Thymus (tissue), 11 donors: ENCODE measurements at regions not wholly inside any gene's neighbourhood (a gene's known extent, or its start where the extent isn't known, plus 50 kb on each side); places are given as distances from the start of the nearest gene placed in this dataset.
A peak's percentile ranks its signal among the peaks of the same experiment; 100 is the strongest.

Experiments
- DNase-seq, 9 donors: peaks; one replicate each; pipeline ENCODE4 v3.0.0-alpha.2; 2013; ENCODE audit warnings: low spot score in 9 of 9, low read depth in 6 of 9, missing footprints in 1 of 9
- H3K27ac ChIP-seq, 2 donors: one replicate each; pipeline ENCODE4 v1.5.1; 2013; ENCODE audit warnings: control low read depth in 1 of 2, low read depth in 1 of 2, low read length in 1 of 2, mild to moderate bottlenecking in 1 of 2, moderate library complexity in 1 of 2
- H3K27me3 ChIP-seq, 2 donors: one replicate each; pipeline ENCODE4 v1.5.1; 2013; ENCODE audit warnings: low read length in 1 of 2; ENCODE audit not compliant: control insufficient read depth in 2 of 2, insufficient read depth in 1 of 2
- H3K36me3 ChIP-seq, 2 donors: one replicate each; pipeline ENCODE4 v1.5.1; 2013; ENCODE audit warnings: low read length in 1 of 2, mild to moderate bottlenecking in 1 of 2, moderate library complexity in 1 of 2; ENCODE audit not compliant: control insufficient read depth in 2 of 2, insufficient read depth in 2 of 2
- H3K4me1 ChIP-seq, 2 donors: one replicate each; pipeline ENCODE4 v1.5.1; 2013; ENCODE audit warnings: low read length in 2 of 2; ENCODE audit not compliant: control insufficient read depth in 2 of 2, insufficient read depth in 2 of 2
- H3K4me3 ChIP-seq, 2 donors: one replicate each; pipeline ENCODE4 v1.5.1; 2013; ENCODE audit warnings: low read length in 2 of 2, control low read depth in 1 of 2, mild to moderate bottlenecking in 1 of 2
- H3K9me3 ChIP-seq, 2 donors: one replicate each; pipeline ENCODE4 v1.5.1; 2013; ENCODE audit warnings: low read length in 1 of 2, mild to moderate bottlenecking in 1 of 2; ENCODE audit not compliant: control insufficient read depth in 2 of 2, insufficient read depth in 1 of 2
- WGBS: extraction: QIAGEN DNeasy Blood & Tissue Kit; methylation state at CpG from one replicate; pipeline ENCODE4 v1.1.7; 2013; 5-methylcytosine and 5-hydroxymethylcytosine counted together
- donor health status: healthy.

GRCh38 chr1:198087831-198088230, 69.0 kb upstream of the NEK7 start:
- DNase-seq, result no peak
- Histone ChIP-seq H3K9me3 (no peaks in the 10 kb centered on the region), H3K4me3 (no peak overlapping the region), H3K4me1 (no peaks in the 10 kb centered on the region), H3K27me3 (no peaks in the 10 kb centered on the region), H3K36me3 (no peaks in the 10 kb centered on the region), H3K27ac (no peak overlapping the region)
- 96% methylated on average over 1 of the region's 1 CpG for WGBS

DNA sequence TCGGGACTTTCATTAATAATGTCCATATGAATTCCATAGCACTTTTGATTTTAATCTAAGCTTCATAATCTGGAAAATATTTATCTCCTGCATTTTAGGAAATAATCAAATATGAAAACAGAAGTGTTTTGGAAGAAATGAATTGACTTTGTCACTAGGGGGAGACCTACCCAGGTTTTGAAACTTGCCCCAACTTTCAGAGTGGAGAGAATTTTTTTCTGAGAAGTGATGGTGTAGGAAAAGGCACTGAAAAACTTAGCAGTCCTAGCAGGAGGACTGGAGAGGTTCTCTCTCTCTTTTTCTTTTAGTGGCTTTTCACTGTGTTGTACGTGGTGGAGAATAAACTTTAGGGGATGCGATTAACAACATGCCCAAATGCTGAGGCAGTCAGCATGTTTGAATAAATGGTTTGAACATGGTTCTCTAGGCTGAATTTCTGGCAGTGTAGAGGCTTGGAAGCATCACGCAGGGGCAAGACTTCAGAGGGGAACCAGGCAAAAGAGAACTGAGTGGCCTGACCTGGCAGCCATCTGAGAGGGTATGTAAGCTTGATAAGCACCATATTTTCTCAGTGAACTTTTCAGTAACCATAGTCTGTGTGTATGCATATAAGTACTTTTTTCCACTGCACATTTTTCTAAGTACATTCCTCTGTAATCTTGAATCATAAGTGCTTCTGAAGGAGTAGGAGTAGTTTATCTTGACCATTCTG, 68.3 kb upstream of the NEK7 start:
- DNase-seq, result peak in 5 of 9 donors; percentile 16 to 59 (median 24)
- Histone ChIP-seq H3K4me3 (no peak overlapping the region), H3K27ac (no peak overlapping the region), H3K9me3 (no peaks in the 10 kb centered on the region), H3K27me3 (no peaks in the 10 kb centered on the region), H3K4me1 (no peaks in the 10 kb centered on the region), H3K36me3 (no peaks in the 10 kb centered on the region)
- WGBS, result 49% methylated on average over 4 of the region's 4 CpGs

DNA sequence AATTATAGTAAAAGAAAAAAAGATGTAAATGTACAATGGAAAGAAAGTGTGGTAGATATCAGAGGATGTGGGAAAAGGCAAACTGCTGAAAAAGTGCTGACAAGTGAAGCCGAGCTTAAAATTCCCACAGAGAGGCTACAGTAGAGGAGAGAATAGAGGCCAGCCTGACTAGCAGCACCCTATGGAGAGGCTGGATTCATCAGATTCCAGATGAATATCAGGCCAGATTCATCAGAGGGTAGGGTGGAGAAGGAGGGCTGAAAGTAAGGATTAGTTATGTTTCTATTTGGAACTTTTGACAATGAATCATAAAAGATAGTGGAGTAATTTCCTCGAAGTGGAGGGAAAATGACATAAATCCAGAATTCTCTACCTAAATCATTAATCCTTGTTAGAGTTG, 60.4 kb upstream of the NEK7 start:
- H3K4me3 ChIP-seq, result no peak overlapping the region
- H3K36me3 ChIP-seq, result no peaks in the 10 kb centered on the region
- no peaks in the 10 kb centered on the region for H3K27me3 ChIP-seq
- H3K9me3 ChIP-seq, result no peaks in the 10 kb centered on the region
- 95% methylated on average over 2 of the region's 2 CpGs for WGBS
- DNase-seq, result no peak
- no peaks in the 10 kb centered on the region for H3K4me1 ChIP-seq
- no peak overlapping the region for H3K27ac ChIP-seq

- Histone ChIP-seq H3K4me1 (peaks cover 0 to 6% of the 10 kb centered on the region in 2 donors), H3K36me3 (no peaks in the 10 kb centered on the region), H3K9me3 (no peaks in the 10 kb centered on the region), H3K27me3 (no peaks in the 10 kb centered on the region), H3K4me3 (no peak overlapping the region), H3K27ac (no peak overlapping the region)
- DNase-seq, result no peak
Observed at GRCh38 chr1:198099755-198100154, 57.0 kb upstream of the NEK7 start.

DNA sequence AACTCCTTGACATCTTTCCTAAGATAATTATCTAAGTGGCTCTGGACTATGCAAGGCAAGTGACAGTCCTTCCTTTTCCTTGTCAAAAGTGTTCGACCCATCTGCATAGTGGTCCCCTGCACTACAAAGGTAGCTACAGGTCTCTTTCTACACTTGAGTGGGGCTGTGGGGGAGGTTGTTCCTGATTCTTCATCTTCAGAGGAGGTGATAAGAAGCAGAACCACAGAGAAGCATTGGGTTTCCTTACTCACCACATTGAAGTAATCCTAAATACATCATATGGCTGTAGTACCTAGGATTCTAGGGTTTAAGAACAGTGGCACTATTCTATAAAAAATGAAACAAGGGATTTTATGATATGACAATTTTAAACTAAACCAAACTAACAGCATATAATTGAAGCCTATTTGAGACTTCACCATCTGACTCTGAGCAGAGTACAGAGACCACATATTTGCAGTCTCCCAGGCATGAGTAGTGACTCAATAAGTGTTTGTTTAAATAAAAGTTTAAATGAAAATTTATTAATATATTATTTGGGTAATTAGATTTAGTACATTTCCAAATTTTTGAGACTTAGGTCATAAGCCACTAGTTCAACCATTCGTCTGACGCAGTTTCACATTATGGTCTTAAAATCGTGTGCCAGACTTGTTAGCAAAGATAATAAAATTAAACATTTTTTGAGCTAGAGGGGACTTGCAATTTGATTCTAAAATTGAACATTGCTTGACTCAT, 54.9 kb upstream of the NEK7 start:
- Histone ChIP-seq H3K27me3 (no peaks in the 10 kb centered on the region), H3K36me3 (no peaks in the 10 kb centered on the region), H3K27ac (no peak overlapping the region), H3K9me3 (no peaks in the 10 kb centered on the region), H3K4me3 (no peak overlapping the region), H3K4me1 (peaks cover 0 to 6% of the 10 kb centered on the region in 2 donors)
- WGBS, result 64% methylated on average over 4 of the region's 4 CpGs
- peak in 2 of 9 donors; percentile 21 to 38 for DNase-seq

- peak in 5 of 9 donors; percentile 16 to 56 (median 26) for DNase-seq
- Histone ChIP-seq H3K27ac (no peak overlapping the region), H3K36me3 (no peaks in the 10 kb centered on the region), H3K9me3 (no peaks in the 10 kb centered on the region), H3K4me1 (peaks cover 0 to 6% of the 10 kb centered on the region in 2 donors), H3K4me3 (no peak overlapping the region), H3K27me3 (no peaks in the 10 kb centered on the region)
- WGBS, result 6% methylated on average over 1 of the region's 1 CpG
Observed at GRCh38 chr1:198102454-198102827, 54.4 kb upstream of the NEK7 start.

- 96% methylated on average over 1 of the region's 1 CpG for WGBS
- peaks cover 0 to 6% of the 10 kb centered on the region in 2 donors for H3K4me1 ChIP-seq
- no peaks in the 10 kb centered on the region for H3K27me3 ChIP-seq
- no peaks in the 10 kb centered on the region for H3K9me3 ChIP-seq
- H3K4me3 ChIP-seq, result no peak overlapping the region
- no peak for DNase-seq
- no peaks in the 10 kb centered on the region for H3K36me3 ChIP-seq
- H3K27ac ChIP-seq, result no peak overlapping the region
Observed at GRCh38 chr1:198105185-198105584, 51.6 kb upstream of the NEK7 start.

DNA sequence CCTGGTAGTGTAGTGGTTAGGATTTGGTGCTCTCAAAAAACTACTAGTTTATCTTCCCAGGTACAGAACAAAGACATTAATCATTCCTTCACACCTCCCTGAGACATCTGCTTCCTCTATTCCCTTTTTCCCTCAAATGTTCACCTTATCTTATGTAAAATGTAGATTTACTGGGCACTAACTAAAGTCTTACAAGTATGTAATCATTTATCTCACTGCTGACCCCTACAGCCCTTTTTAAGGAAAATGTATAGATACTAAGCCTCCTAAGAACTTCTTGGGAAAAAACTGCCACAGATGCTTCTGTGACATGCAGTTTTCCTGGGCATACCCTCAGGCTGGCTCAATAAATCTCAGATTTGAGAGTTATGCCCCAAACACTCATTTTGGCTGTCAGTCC, 50.8 kb upstream of the NEK7 start:
- DNase-seq, result no peak
- H3K4me3 ChIP-seq, result no peak overlapping the region
- no peaks in the 10 kb centered on the region for H3K27me3 ChIP-seq
- H3K9me3 ChIP-seq, result no peaks in the 10 kb centered on the region
- peaks cover 0 to 6% of the 10 kb centered on the region in 2 donors for H3K4me1 ChIP-seq
- H3K36me3 ChIP-seq, result no peaks in the 10 kb centered on the region
- no peak overlapping the region for H3K27ac ChIP-seq
